Central memory CD8-positive, alpha-beta T cell (primary cell): ENCODE measurements at regions not wholly inside any gene's neighbourhood (a gene's known extent, or its start where the extent isn't known, plus 50 kb on each side); places are given as distances from the start of the nearest gene placed in this dataset.

Experiments used
- ATAC-seq: fragments of 150-1000 bp; cut with Tn5 transposase; replicated peaks from 2 replicates; pipeline ENCODE4 v1.10.0; 2022; ENCODE audit warnings: mild to moderate bottlenecking, moderate FRiP score, moderate number of reproducible peaks; ENCODE audit not compliant: poor library complexity, severe bottlenecking; ENCODE audit errors: extremely low read depth
- DNase-seq, 2 donors: peaks; one replicate each; pipeline ENCODE4 v3.0.0; 2021; ENCODE audit warnings: low spot score in 2 of 2
- H3K27ac Mint-ChIP-seq: one replicate; pipeline ENCODE4 v1.8.0; 2022; ENCODE audit warnings: low read depth, mild to moderate bottlenecking, moderate library complexity, mixed read lengths
- H3K27me3 Mint-ChIP-seq: one replicate; pipeline ENCODE4 v1.8.0; 2022; ENCODE audit warnings: mixed read lengths
- H3K36me3 Mint-ChIP-seq: one replicate; pipeline ENCODE4 v1.8.0; 2022; ENCODE audit warnings: mild to moderate bottlenecking, moderate library complexity, mixed read lengths; ENCODE audit not compliant: insufficient read depth
- H3K4me1 Mint-ChIP-seq: one replicate; pipeline ENCODE4 v1.8.0; 2022; ENCODE audit warnings: mixed read lengths
- H3K4me3 Mint-ChIP-seq: one replicate; pipeline ENCODE4 v1.8.0; 2022; ENCODE audit warnings: mild to moderate bottlenecking, moderate library complexity, mixed read lengths
- H3K9me3 Mint-ChIP-seq: one replicate; pipeline ENCODE4 v1.8.0; 2022; ENCODE audit warnings: mixed read lengths

DNA sequence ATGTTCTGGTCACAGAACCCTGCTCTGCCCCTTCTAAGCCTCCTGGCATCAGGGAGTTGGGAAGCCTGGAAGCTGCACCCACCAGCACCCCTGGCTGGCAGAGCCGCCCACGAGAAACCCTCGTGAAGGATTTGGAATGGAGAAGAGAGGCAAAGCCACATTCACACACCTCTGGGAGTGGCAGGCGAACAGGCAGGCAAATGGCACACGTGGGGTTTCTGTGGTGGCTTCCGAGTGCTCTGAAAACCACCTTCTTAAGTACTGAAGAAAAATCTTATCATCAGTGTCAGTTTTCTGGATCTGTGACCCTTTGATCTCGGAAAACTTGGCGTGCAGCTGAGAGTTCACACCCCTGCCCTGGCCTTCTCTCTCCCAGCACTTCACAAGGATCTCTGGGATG is 442.2 kb upstream of the FRG1 start:
- no peak for ATAC-seq
- DNase-seq: no peak
- Mint-ChIP-seq H3K9me3 (no peaks in the 10 kb centered on the region), H3K36me3 (no peaks in the 10 kb centered on the region), H3K27me3 (no peaks in the 10 kb centered on the region), H3K4me3 (no peak overlapping the region), H3K27ac (no peak overlapping the region), H3K4me1 (no peaks in the 10 kb centered on the region)

DNA sequence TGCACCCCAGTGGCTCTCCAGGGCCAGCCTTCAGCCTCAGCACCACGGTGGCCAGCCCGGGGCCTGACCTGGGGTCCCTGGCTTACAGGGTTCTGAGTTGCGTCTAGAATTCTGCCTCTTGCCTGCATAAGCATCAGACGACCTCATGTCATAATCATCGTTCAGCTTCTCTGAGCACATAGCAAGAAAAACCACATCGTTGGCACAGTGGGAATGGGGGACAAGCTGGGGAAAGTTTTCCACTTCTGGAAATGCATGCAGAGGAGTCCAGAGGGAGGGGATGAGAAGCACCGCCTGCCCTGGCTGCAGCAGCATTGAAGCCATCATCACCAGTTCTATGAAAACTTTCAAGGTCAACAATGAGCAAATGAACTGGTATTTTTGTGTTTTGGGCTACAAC is 441.0 kb upstream of the FRG1 start:
- Mint-ChIP-seq H3K36me3 (no peaks in the 10 kb centered on the region), H3K4me1 (no peaks in the 10 kb centered on the region)

DNA sequence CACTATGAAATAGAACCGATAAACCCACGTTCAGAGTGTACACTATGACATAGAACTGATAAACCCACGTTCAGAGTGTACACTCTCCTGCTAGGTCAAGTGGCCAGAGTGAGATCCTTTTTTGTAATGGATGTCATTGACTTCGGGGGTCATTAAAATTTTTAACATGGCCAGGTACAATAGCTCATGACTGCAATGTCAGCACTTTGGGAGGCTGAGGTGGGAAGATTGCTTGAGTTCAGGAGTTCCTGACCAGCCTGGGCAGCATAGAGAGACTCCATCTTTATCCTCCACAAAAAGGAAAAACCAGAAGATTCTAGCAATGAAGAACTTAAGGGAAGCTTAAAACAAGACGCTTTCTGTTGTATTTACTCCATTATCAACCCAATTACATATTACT is 439.7 kb upstream of the FRG1 start:
- no peak overlapping the region for H3K27ac Mint-ChIP-seq
- ATAC-seq (no peak), DNase-seq (no peak)
- H3K9me3 Mint-ChIP-seq: peaks cover 7% of the 10 kb centered on the region
- H3K36me3 Mint-ChIP-seq: no peaks in the 10 kb centered on the region
- no peaks in the 10 kb centered on the region for H3K4me1 Mint-ChIP-seq
- H3K4me3 Mint-ChIP-seq: no peak overlapping the region
- H3K27me3 Mint-ChIP-seq: no peaks in the 10 kb centered on the region

More for the DNA sequence above, 441.0 kb upstream of the FRG1 start:
- H3K27me3 Mint-ChIP-seq: no peaks in the 10 kb centered on the region
- DNase-seq (no peak), ATAC-seq (no peak)
- no peaks in the 10 kb centered on the region for H3K9me3 Mint-ChIP-seq
- H3K4me3 Mint-ChIP-seq: no peak overlapping the region
- H3K27ac Mint-ChIP-seq: no peak overlapping the region

DNA sequence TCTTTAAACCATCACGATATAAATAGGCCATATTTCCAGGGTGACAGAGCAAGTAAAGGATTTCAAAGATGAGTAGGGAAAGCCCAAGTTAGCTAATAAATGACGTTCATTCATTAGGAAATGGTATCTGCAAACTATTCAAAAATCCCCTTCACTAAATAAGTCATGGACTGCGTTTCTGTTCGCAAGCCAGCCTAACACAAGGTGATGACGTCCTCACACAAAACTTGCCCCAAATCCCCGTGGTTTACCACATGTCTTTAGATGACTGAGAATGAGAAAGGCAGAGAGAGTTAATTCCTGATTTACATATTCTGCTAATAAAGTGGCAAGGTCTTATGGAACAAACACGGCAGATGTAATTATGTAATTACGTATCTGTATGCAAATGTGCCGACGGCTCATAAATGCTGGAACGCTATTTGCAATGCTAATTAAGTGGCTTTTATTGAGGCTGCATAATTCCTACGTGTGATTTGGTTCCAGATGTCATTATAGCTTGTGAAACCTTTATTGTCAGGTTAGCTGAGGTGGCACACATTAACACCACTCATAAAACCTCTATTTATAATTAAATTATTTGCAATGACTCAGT is 437.7 kb upstream of the FRG1 start:
- Mint-ChIP-seq H3K9me3 (peaks cover 7% of the 10 kb centered on the region), H3K36me3 (no peaks in the 10 kb centered on the region), H3K4me1 (no peaks in the 10 kb centered on the region), H3K4me3 (no peak overlapping the region), H3K27ac (no peak overlapping the region), H3K27me3 (no peaks in the 10 kb centered on the region)
- no peak for ATAC-seq
- DNase-seq: no peak

DNA sequence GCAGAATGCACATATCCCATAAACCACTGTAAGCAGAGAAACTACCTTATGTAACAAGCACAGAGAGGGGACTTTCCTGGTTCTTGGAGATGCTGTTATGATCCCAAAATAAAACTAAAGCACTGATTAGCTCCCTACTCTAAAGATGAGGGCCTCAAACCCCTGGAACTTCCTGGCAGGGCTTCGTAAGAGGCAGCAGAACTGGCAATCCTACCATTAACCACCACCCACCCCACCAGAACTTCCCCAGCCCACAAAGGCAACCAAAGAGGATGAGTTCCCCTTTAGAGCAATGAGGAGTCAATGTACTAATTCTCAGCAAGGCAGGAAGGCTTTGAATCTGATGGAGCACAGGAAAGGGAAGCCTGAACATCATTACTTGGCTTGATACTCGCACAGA is 436.5 kb upstream of the FRG1 start:
- ATAC-seq: no peak
- Mint-ChIP-seq H3K4me1 (no peaks in the 10 kb centered on the region), H3K27me3 (no peaks in the 10 kb centered on the region), H3K27ac (no peak overlapping the region), H3K36me3 (no peaks in the 10 kb centered on the region), H3K4me3 (no peak overlapping the region), H3K9me3 (peaks cover 7% of the 10 kb centered on the region)
- no peak for DNase-seq

DNA sequence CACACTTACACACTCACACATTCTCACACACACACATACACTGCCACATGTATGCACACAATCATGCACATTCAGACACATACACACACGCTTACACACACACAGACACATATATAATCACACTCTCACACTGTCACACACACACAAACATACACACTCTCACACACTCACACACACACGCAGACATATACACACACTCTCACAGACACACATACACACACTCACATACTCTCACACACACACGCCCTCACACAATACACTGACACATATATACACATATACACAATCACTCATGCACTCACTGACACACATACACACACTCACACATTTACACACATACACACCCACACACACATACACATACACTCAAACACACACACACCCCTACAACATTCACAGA is 435.3 kb upstream of the FRG1 start:
- DNase-seq: no peak
- ATAC-seq: no peak
- Mint-ChIP-seq H3K9me3 (peaks cover 12% of the 10 kb centered on the region), H3K4me3 (no peak overlapping the region), H3K36me3 (no peaks in the 10 kb centered on the region), H3K4me1 (no peaks in the 10 kb centered on the region), H3K27ac (no peak overlapping the region), H3K27me3 (no peaks in the 10 kb centered on the region)

DNA sequence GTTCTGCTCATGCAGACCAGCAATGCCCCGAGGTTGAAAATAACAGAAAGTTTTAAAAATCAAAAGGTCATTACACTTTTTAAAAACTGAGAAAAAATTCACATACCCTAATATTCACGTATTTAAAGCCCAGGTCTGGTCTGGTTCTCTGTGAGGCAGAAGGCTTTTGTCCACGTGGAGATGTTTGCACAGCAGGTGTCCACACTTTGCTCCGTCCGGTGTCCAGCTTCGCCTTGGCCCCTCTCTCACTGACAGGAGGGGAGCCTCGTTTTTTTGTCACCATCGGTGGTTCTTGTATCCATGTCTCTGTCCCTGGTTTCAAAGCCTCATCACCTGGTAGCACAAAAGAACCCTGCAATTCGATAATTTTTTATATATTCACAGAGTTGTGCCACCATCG is 434.6 kb upstream of the FRG1 start:
- ATAC-seq (no peak), DNase-seq (no peak)
- Mint-ChIP-seq H3K36me3 (no peaks in the 10 kb centered on the region), H3K4me3 (no peak overlapping the region), H3K27me3 (no peaks in the 10 kb centered on the region), H3K4me1 (no peaks in the 10 kb centered on the region), H3K9me3 (peaks cover 12% of the 10 kb centered on the region), H3K27ac (no peak overlapping the region)

DNA sequence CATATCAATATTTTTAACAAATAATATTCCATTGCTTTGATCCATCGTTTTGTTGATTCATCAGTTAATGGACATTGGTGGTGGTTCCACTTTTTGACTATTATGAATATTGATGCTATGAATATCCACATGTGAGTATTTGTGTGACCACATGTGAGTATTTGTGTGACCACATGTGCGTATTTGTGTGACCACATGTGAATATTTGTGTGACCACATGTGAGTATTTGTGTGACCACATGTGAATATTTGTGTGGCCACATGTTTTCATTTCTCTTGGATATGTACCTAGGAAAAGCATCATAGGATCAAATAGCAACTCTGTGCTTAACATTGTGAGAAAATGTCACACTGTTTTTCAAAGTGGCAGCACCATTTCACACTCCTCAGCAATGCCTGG is 433.6 kb upstream of the FRG1 start:
- H3K9me3 Mint-ChIP-seq: peaks cover 12% of the 10 kb centered on the region
- ATAC-seq (no peak), DNase-seq (no peak)
- H3K4me1 Mint-ChIP-seq: no peaks in the 10 kb centered on the region
- H3K4me3 Mint-ChIP-seq: no peak overlapping the region
- H3K27me3 Mint-ChIP-seq: no peaks in the 10 kb centered on the region
- H3K36me3 Mint-ChIP-seq: no peaks in the 10 kb centered on the region
- no peak overlapping the region for H3K27ac Mint-ChIP-seq

DNA sequence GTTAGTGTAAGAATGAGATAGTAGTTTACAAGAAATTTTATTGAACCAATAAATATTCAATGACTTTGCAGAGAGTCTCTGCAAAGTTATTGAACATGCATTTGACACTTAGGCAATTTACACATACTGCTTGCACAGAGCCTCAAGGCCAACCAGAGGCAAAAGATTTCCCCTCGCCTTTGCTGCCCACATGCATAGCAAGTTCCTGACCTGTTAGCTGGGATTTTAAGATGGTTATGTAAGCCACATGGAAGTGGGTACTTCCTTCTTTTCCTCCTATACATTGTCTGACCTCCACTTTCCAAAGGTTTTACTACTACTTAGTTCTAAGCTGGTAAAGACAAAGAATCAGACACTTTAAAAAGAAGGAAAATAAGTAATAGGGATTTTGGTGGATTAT is 430.1 kb upstream of the FRG1 start:
- DNase-seq (no peak), ATAC-seq (no peak)
- Mint-ChIP-seq H3K4me3 (no peak overlapping the region), H3K36me3 (no peaks in the 10 kb centered on the region), H3K4me1 (no peaks in the 10 kb centered on the region), H3K27ac (no peak overlapping the region), H3K9me3 (peaks cover 6% of the 10 kb centered on the region), H3K27me3 (no peaks in the 10 kb centered on the region)

DNA sequence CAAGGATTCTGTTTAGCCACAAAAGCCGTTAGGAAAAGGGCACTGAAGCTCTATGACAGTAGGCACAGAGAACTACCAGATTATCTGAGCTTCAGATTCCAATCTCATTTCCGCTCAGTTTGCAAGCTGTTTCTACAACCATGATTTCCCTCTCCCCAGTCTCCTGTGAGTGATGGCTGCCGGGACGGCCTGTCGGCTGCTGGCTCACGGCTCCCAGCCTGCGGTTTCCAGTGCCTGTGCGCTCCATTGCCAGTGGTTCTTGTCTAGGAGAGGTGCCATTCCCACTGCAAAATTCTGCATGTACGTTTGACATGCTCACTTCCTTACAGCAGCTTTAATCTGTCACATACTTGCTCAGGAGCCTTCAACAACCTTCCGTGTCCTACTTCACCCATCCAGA is 429.1 kb upstream of the FRG1 start:
- no peaks in the 10 kb centered on the region for H3K4me1 Mint-ChIP-seq
- no peak for ATAC-seq
- no peaks in the 10 kb centered on the region for H3K36me3 Mint-ChIP-seq
- H3K4me3 Mint-ChIP-seq: no peak overlapping the region
- H3K9me3 Mint-ChIP-seq: peaks cover 5% of the 10 kb centered on the region
- no peak overlapping the region for H3K27ac Mint-ChIP-seq
- H3K27me3 Mint-ChIP-seq: no peaks in the 10 kb centered on the region
- no peak for DNase-seq

DNA sequence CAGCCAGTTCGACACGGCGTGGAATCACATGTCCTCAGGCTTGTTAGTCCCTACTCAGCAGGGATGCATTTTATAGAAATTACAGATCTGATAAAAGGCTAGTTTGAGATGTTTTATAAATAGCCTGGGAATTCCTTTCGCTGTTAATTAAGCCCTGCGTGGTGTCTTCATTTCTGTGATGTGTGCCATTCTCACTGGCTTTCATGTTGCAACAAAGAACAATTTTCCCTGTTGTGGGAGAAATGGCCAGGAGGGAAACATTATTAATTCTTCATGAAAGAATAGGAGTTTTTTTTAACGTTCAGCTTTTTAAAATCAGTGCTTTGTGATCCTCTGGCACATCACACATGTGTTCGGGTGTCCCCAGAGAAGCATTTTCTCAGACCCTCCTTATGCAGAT is 427.3 kb upstream of the FRG1 start:
- H3K4me1 Mint-ChIP-seq: no peaks in the 10 kb centered on the region
- no peaks in the 10 kb centered on the region for H3K36me3 Mint-ChIP-seq
- no peak overlapping the region for H3K4me3 Mint-ChIP-seq
- H3K27ac Mint-ChIP-seq: no peak overlapping the region
- no peaks in the 10 kb centered on the region for H3K27me3 Mint-ChIP-seq
- ATAC-seq (no peak), DNase-seq (no peak)
- H3K9me3 Mint-ChIP-seq: peaks cover 5% of the 10 kb centered on the region

DNA sequence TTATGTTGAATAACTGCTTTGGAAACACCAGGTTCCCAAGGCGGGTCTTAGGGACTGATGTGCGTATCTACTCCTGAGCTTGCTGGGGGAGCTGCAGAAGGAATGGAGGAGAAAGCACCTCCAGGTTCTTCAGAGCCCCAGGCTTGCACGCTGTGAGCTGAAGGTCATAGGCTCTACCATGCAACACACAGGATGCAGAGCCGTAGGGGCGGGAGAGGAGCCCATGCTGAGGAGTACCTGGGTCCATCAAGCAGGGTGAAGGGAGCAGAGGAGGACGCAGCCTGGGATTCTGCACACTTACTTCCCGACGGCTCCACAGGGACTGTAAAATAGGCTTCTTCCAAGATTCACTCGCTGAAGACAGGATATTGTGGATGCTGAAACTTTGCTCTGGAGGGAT is 426.5 kb upstream of the FRG1 start:
- Mint-ChIP-seq H3K27me3 (no peaks in the 10 kb centered on the region), H3K9me3 (peaks cover 5% of the 10 kb centered on the region), H3K4me3 (no peak overlapping the region), H3K27ac (no peak overlapping the region), H3K4me1 (no peaks in the 10 kb centered on the region), H3K36me3 (no peaks in the 10 kb centered on the region)
- ATAC-seq (no peak), DNase-seq (no peak)

DNA sequence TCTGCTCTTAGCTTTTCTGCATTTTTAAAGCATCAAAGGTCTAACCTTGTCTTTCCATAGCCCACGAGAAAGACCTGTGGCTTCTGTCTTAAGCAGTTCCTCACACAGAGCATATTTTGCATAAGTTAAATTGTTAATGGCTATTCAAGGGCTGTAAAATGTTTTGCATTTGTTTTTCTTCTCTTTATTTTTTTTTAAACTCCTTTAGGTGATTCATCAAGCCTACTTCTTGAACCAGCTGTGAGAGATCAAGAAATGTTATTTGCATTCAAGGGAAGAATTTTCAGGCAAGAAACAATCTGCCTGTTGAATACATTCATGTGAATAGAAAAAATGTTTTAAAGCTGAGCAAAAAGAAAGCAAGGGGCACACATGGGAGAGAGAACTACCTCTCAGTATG is 423.8 kb upstream of the FRG1 start:
- Mint-ChIP-seq H3K9me3 (no peaks in the 10 kb centered on the region), H3K4me1 (no peaks in the 10 kb centered on the region), H3K27me3 (no peaks in the 10 kb centered on the region), H3K27ac (no peak overlapping the region), H3K4me3 (no peak overlapping the region), H3K36me3 (no peaks in the 10 kb centered on the region)
- DNase-seq (no peak), ATAC-seq (no peak)

DNA sequence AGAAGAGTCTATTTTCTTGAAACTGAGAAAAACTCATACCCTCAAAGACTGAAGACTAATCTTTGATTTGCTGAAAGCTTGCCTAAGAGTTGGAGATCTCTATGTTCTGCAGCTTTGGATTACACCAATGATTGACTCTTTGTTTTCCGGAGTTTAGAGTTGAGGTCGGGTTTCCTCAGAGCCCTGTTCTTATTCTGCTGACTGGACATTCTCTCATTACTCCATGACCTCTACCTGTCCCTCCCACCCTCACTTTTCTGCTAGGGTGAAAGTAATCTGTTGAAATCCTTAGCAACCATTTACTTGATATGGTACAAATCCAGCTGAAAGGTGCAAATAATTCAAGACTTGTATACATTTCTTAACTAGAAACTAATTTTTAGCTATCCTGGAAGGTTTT is 421.5 kb upstream of the FRG1 start:
- H3K4me1 Mint-ChIP-seq: no peaks in the 10 kb centered on the region
- no peaks in the 10 kb centered on the region for H3K36me3 Mint-ChIP-seq
- no peak overlapping the region for H3K27ac Mint-ChIP-seq
- no peak for ATAC-seq
- peaks cover 9% of the 10 kb centered on the region for H3K9me3 Mint-ChIP-seq
- H3K4me3 Mint-ChIP-seq: no peak overlapping the region
- no peaks in the 10 kb centered on the region for H3K27me3 Mint-ChIP-seq
- no peak for DNase-seq
